ENCODE measurements at regions not wholly inside any gene's neighbourhood (a gene's known extent, or its start where the extent isn't known, plus 50 kb on each side); places are given as distances from the start of the nearest gene placed in this dataset.
A peak's percentile ranks its signal among the peaks of the same experiment; 100 is the strongest.
"Not testable (repeated sequence)": the region's sequence is repeated elsewhere in the genome, so short reads cannot be mapped to it uniquely, and the experiment has no call there.

DNA sequence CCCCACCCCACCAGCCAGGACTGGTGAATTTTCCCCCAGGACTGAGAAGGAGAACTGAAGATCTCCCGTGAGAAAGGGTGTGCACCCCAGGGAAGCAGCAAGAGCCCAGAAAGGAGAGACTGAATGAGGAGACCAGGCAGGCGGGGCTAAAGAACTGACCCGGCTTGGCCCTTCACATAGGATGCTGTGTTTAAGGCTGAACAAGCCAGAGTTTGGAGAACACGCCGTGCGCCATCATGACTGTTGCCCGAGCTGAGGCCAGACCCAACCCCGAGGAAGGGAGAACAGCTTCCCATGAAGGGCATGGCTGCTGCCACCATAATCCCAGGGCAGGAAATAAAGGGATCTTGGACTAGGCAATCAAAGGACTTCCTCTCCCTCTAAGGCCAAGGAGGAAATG is 104.7 kb upstream of the SRSF6 start:
- TF ChIP-seq GATA1 (IDR thresholded peaks at IDR 0.05; ENCODE audit: low read depth, low read length) (no peak), POLR2A (IDR thresholded peaks at IDR 0.05; ENCODE audit: low read length) (no peak)
- DNase-seq = no peak

DNA sequence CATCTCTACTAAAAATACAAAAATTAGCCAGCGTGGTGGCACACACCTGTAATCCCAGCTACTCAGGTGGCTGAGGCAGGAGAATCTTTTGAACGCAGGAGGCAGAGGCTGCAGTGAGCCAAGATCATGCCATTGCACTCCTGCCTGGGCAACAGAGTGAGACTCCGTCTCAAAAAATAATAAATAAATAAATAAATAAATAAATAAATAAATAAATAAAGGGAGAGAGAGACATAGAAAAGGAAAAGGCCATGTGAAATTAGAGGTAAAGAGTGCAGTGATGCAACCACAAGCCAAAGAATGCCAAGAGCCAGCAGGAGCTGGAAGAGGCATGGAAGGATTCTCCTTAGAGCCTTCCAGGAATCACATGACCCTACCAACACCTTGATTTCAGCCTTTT is 107.0 kb upstream of the SRSF6 start:
- DNase-seq = not testable (repeated sequence)

DNA sequence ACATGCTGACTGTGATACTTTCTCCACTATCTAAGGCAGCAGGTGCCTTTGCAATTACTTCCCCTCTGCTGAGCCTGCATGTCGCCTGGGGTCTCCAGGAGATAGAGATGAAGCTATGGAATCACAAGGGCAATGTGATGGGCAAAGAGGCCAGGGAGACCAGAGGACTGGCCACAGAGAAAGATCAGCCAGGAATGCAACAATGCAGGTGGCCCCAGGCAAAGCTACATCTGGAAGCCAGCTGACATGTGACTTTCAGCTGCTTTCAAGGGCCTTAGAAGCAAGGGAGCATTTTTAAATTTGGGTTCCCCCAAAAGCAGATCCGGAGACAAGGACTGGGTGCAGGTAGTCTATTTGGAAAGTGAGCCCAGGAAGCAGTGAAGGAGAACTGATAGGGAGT is 107.9 kb upstream of the SRSF6 start:
- TF ChIP-seq POLR2A (IDR thresholded peaks at IDR 0.05; ENCODE audit: low read length) = no peak
- no peak for TF ChIP-seq GATA1 (IDR thresholded peaks at IDR 0.05; ENCODE audit: low read depth, low read length)
- DNase-seq = no peak

DNA sequence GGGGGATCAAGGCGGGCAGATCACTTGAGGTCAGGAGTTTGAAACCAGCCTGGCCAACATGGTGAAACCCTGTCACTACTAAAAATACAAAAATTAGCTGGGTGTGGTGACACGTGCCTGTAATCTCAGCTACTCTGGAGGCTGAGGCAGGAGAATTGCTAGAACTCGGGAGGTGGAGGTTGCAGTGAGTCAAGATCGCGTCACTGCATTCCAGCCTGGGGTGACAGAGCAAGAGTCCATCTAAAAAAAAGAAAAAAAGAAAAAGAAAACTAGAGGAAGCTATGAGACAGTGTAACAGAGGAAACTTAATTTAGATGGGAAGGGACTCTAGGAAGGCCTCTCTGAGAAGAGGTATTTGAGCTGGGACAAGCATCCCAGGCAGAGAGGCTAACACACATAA is 109.9 kb upstream of the SRSF6 start:
- not testable (repeated sequence) for DNase-seq

DNA sequence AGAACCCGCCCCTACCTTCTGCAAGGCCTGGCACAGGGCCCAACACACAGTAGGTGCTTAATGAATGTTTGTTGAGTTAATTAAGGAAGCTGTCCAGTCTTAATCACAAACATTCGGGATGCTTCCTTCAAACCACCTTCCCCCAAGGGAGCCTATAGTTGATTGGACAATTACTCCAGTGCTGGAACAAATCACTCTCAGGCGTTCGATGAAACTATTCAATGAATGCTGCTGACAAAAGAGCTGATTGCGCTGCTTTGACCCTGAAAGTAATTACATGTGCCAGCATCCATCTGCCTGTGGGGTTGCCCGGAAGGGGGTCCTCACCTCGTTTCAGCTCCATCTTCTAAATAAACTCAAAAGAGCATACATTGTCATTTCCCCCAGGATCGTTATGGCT is 112.0 kb upstream of the SRSF6 start:
- no peak for DNase-seq
- TF ChIP-seq POLR2A (IDR thresholded peaks at IDR 0.05; ENCODE audit: low read length) (no peak), GATA1 (IDR thresholded peaks at IDR 0.05; ENCODE audit: low read depth, low read length) (no peak)

DNA sequence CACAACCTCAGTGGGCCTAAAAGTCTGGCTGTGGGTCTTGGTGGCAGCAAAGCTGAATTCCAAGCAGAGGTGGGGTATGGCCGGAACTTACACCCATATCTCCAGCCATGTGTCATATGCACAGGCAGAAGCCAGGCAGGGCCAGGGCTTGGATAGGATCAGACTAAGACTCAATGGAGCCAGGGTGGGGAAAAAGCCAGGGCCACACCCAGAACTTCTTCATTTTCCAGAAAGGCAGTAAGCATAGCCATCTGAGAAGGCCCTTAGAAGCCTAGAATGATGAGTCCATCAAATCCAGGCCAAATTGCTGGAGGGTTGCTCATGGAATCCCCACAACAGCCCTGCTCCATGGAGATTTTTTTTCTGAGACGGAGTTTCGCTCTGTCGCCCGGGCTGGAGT is 116.2 kb upstream of the SRSF6 start:
- TF ChIP-seq GATA1 (IDR thresholded peaks at IDR 0.05; ENCODE audit: low read depth, low read length) (no peak), POLR2A (IDR thresholded peaks at IDR 0.05; ENCODE audit: low read length) (no peak)
- no peak for DNase-seq

DNA sequence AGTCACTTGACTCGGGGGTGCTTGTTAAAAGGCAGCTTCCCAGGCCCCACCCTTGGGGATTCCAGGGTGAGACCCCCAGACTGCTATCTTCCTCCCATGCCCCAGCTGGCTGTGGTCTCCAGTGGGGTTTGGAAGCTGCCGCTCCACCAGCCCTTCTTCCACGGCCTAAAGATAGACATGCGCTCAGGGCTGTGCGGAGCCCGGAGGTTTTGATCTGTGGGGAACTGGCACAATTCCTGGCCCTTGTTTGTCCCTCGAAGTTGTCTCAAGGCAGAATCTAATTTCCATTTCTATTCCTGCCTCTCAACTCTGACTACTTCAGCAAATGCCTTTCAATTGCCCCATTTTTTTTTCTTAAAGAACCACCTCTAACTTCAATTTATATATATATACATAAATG is 120.7 kb upstream of the SRSF6 start:
- TF ChIP-seq POLR2A (IDR thresholded peaks at IDR 0.05; ENCODE audit: low read length) = no peak
- TF ChIP-seq GATA1 (IDR thresholded peaks at IDR 0.05; ENCODE audit: low read depth, low read length) = no peak
- no peak for DNase-seq

DNA sequence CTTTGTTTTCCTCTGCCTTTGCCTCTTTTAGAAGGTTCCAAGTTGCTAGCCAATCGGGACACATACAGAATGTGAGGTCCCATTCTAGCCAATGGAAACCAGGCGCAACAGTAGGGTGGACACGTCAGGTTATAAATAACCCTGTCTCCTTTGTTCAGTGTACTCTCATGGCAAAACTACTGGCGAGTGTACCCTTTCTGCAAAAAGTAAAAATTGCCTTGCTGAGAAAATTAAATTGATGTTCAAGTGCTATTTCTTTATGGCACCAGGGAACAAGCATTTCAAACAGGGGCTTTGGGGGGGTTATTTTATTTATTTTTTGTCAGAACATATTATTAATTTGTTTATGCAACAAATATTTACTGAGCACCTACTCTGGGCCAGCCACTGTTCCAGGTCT is 123.6 kb upstream of the SRSF6 start:
- DNase-seq = no peak
- no peak for TF ChIP-seq GATA1 (IDR thresholded peaks at IDR 0.05; ENCODE audit: low read depth, low read length)
- no peak for TF ChIP-seq POLR2A (IDR thresholded peaks at IDR 0.05; ENCODE audit: low read length)

DNA sequence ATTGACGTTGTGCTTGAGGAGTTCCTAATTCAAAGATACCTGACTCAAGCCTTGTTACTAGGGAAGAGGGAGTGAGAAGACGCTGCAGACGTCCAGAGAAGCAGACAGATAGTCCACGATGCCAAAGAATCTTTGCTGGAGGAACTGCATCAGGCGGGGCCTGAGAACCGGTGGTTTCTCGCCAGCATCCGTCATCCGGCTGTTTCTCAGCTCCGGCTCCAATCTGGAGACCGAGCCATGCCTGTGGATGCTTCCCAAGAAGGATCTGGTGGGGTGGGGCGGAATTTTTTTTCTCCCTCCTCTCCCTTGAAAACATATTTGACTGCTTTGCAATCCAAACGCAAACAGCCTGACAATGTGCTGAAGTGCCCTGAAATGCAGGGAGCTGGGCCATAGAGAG is 125.8 kb upstream of the SRSF6 start:
- no peak for DNase-seq
- TF ChIP-seq POLR2A (IDR thresholded peaks at IDR 0.05; ENCODE audit: low read length) (no peak), GATA1 (IDR thresholded peaks at IDR 0.05; ENCODE audit: low read depth, low read length) (no peak)

DNA sequence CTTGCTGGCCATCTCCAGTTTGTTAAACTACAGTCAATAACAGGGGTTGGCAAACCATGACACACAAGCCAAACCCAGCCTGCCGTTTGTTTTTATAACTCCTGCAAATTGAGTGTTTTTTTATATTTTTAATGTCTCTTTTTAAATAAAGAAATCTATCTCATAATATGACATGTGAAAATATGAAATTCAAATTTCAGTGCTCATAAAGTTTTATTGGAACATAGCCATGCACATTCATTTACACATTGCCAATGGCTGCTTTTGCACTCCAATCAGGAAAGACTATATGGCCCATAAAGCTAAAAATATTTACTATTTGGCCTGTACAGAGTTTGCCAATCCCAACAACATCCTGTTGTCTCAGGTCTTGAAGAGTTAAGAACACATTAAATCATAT is 129.0 kb upstream of the SRSF6 start:
- DNase-seq = no peak
- TF ChIP-seq POLR2A (IDR thresholded peaks at IDR 0.05; ENCODE audit: low read length) = no peak
- TF ChIP-seq GATA1 (IDR thresholded peaks at IDR 0.05; ENCODE audit: low read depth, low read length) = no peak

DNA sequence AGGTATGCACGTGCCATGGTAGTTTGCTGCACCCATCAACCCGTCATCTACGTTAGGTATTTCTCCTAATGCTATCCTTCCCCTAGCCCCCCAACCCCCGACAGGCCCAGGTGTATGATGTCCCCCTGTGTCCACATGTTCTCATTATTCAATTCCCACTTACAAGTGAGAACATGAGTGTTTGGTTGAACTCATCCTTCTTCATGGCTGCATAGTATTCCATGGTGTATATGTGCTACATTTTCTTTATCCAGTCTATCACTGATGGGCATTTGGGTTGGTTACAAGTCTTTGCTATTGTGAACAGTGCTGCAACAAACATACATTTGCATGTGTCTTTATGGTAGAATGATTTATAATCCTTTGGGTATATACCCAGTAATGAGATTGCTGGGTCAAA is 130.5 kb upstream of the SRSF6 start:
- not testable (repeated sequence) for DNase-seq

DNA sequence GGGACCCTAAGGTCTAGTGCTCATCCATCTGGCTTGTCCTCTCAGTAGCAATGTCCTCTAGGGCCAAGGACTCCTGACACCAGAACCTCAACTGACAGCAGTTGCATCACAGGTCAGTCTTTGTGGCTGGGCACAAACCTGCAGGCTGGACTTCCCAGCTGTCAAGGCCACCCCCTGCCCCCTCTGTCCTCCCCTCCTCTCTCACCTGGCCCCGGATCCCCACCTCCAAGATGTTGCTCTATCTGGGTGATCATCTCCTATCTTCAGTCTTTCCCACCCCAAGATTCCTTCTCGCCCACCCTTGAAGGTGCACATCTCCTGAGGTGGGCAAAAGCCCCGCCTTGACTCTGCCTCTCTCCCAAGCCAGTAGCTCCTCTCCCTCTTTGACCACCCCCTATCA is 131.8 kb upstream of the SRSF6 start:
- no peak for DNase-seq
- TF ChIP-seq POLR2A (IDR thresholded peaks at IDR 0.05; ENCODE audit: low read length) (no peak), GATA1 (IDR thresholded peaks at IDR 0.05; ENCODE audit: low read depth, low read length) (no peak)

DNA sequence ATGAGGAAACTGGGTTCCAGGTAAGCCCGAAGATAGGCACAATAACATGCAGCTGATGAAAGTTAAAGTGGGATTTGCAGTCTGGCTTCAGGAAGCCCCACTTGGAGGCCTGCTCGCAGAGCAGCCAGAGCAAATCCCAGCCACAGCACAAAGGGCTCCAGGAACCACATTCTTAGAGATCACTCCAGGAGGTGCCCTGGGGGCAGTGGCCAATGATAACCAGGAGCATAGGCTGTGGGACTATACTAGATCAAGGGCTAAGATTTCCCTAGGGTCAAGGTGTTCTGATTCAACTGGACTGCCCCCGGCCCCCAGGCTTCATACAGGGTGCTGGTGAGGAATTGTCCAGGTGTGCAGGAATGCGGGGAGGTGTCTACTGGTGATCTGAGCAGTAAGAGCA is 133.9 kb upstream of the PTPRT start:
- TF ChIP-seq GATA1 (IDR thresholded peaks at IDR 0.05; ENCODE audit: low read depth, low read length) (no peak), POLR2A (IDR thresholded peaks at IDR 0.05; ENCODE audit: low read length) (no peak)
- no peak for DNase-seq

DNA sequence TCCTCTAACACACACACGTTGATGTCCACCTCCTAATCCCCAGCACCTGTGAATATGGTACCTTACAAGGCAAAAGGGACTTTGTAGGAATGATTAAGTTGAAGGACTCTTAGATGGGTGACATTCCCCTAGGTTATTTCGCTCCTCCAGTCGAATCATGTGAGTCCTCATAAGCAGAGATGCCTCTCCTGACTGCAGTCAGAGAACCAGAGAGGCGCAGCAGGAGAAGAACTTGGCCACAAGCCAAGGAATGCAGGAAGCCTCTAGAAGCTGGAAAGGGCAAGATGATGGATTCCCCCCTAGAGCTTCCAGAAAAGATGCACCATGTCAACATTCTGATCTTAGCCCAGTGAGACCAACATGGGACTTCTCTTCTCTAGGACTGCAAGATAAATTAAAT is 133.1 kb upstream of the PTPRT start:
- TF ChIP-seq POLR2A (IDR thresholded peaks at IDR 0.05; ENCODE audit: low read length) = no peak
- TF ChIP-seq GATA1 (IDR thresholded peaks at IDR 0.05; ENCODE audit: low read depth, low read length) = no peak
- DNase-seq = peak in 1 of 2 experiments; percentile 5

DNA sequence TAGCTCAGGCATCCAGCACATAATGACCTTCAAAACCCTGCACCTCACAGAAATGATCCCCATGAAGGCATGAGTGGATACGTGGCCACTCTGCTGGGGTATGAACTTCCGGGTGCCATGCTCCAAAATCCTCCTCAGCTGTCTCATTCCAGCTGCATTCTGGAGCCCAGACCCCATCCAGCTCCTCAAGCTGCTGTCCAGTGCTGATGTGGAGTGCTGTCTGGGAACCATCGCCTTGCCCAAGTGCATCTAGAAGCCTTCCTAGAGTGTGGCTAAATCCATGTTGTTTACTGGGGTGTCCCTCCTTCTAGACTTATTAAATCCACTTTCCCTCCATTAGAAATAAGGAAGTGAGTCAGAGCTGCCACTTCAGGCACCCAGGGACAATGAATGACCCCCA is 130.8 kb upstream of the PTPRT start:
- no peak for TF ChIP-seq POLR2A (IDR thresholded peaks at IDR 0.05; ENCODE audit: low read length)
- no peak for TF ChIP-seq GATA1 (IDR thresholded peaks at IDR 0.05; ENCODE audit: low read depth, low read length)

DNA sequence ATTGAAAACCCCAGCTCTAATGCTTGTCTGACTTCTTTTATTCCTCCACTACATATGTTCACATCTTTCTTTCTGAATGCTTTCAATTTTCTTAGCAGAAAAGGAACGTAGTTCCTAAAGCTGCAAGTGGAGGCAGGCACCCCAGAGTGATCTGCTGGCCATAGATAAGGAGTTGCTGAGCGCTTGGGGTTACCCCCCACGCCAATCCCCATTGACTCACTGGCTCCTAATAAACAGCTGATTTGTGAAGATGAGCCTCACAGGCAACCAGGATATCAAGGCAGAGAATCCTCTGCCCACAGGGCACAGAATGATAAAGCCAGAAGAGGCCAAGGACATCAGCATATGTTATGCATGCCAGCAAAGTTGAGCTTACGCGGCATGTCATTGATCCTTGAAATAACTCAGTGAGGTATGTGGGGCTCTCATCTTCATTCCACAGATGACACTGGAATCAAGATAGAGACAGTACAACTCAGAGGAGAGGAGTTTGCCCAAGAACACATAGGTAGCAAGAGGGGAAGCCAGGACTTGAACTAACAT is 129.1 kb upstream of the PTPRT start:
- DNase-seq = peak; percentile 65 to 84
- TF ChIP-seq GATA1 (IDR thresholded peaks at IDR 0.05; ENCODE audit: low read depth, low read length) = no peak
- peak; percentile 30 for TF ChIP-seq POLR2A (IDR thresholded peaks at IDR 0.05; ENCODE audit: low read length)

More for the DNA sequence above, 130.8 kb upstream of the PTPRT start:
- DNase-seq = no peak

All from erythroblast (primary cell).